SK-N-SH treated with all-trans-retinoic acid at 6 μM for 48 hours (cell line): ENCODE measurements at regions not wholly inside any gene's neighbourhood (a gene's known extent, or its start where the extent isn't known, plus 50 kb on each side); places are given as distances from the start of the nearest gene placed in this dataset.

ENCODE experiments used
- ATAC-seq: fragments of 200-7000 bp; cut with Tn5 transposase; 3 replicates; pipeline ENCODE4 v1.9.1; 2020; ENCODE audit warnings: mild to moderate bottlenecking, moderate library complexity
- ARNTL ChIP-seq: fragments of 450-650 bp; formaldehyde crosslinking; IDR thresholded peaks from 2 replicates; pipeline ENCODE4 v1.5.0; 2020; ENCODE audit warnings: low read depth, mild to moderate bottlenecking, moderate library complexity, borderline replicate concordance
- CREB5 ChIP-seq: fragments of 250-450 bp; sonication (Bioruptor Pico); IDR thresholded peaks from 2 replicates; pipeline ENCODE4 v1.5.1; 2020; ENCODE audit warnings: low read depth, mild to moderate bottlenecking, moderate library complexity
- CSDC2 ChIP-seq: fragments of 250-450 bp; sonication (Bioruptor Pico); IDR thresholded peaks from 2 replicates; pipeline ENCODE4 v1.5.0; 2020; ENCODE audit warnings: mild to moderate bottlenecking, moderate library complexity
- CSRNP3 ChIP-seq: fragments of 250-450 bp; sonication (Bioruptor Pico); IDR thresholded peaks from 2 replicates; pipeline ENCODE4 v1.5.1; 2021; ENCODE audit warnings: mild to moderate bottlenecking, moderate library complexity
- ESRRG ChIP-seq: fragments of 250-450 bp; sonication (Bioruptor Pico); IDR thresholded peaks from 2 replicates; pipeline ENCODE4 v1.6.1; 2021; ENCODE audit warnings: mild to moderate bottlenecking
- GLIS3 ChIP-seq: fragments of 250-450 bp; sonication (Bioruptor Pico); IDR thresholded peaks from 2 replicates; pipeline ENCODE4 v1.5.0; 2020; ENCODE audit warnings: mild to moderate bottlenecking, moderate library complexity
- OSR1 ChIP-seq: fragments of 250-450 bp; sonication (Bioruptor Pico); IDR thresholded peaks from 2 replicates; pipeline ENCODE4 v1.8.0; 2022; ENCODE audit warnings: moderate library complexity, mild to moderate bottlenecking, inconsistent platforms
- PATZ1 ChIP-seq: fragments of 250-450 bp; sonication (Bioruptor Pico); IDR thresholded peaks from 2 replicates; pipeline ENCODE4 v1.8.0; 2020; ENCODE audit warnings: mild to moderate bottlenecking, moderate library complexity, borderline replicate concordance
- PPARA ChIP-seq: fragments of 250-450 bp; sonication (Bioruptor Pico); IDR thresholded peaks from 2 replicates; pipeline ENCODE4 v1.5.0; 2020; ENCODE audit warnings: mild to moderate bottlenecking, borderline replicate concordance
- RARB ChIP-seq: fragments of 250-450 bp; sonication (Bioruptor Pico); IDR thresholded peaks from 2 replicates; pipeline ENCODE4 v1.8.0; 2021; ENCODE audit warnings: mild to moderate bottlenecking, moderate library complexity
- SNAI2 ChIP-seq: fragments of 250-450 bp; sonication (Bioruptor Pico); IDR thresholded peaks from 2 replicates; pipeline ENCODE4 v1.5.0; 2020; ENCODE audit warnings: mild to moderate bottlenecking, moderate library complexity
- TCF4 ChIP-seq: fragments of 250-450 bp; sonication (Bioruptor Pico); IDR thresholded peaks from 2 replicates; pipeline ENCODE4 v1.8.0; 2021; ENCODE audit warnings: mild to moderate bottlenecking, moderate library complexity, borderline replicate concordance
- TOX ChIP-seq: fragments of 250-450 bp; sonication (Bioruptor Pico); IDR thresholded peaks from 2 replicates; pipeline ENCODE4 v1.8.0; 2021; ENCODE audit warnings: mild to moderate bottlenecking, moderate library complexity, borderline replicate concordance
- TSHZ2 ChIP-seq: fragments of 250-450 bp; sonication (Bioruptor Pico); IDR thresholded peaks from 2 replicates; pipeline ENCODE4 v1.5.0; 2020; ENCODE audit warnings: mild to moderate bottlenecking, moderate library complexity
- ZC3H10 ChIP-seq: fragments of 250-450 bp; sonication (Bioruptor Pico); IDR thresholded peaks from 2 replicates; pipeline ENCODE4 v1.5.1; 2021; ENCODE audit warnings: mild to moderate bottlenecking, moderate library complexity
- ZFP3 ChIP-seq: fragments of 250-450 bp; sonication (Bioruptor Pico); IDR thresholded peaks from 2 replicates; pipeline ENCODE4 v1.5.0; 2020; ENCODE audit warnings: mild to moderate bottlenecking, moderate library complexity
- ZFP30 ChIP-seq: fragments of 450-650 bp; formaldehyde crosslinking; IDR thresholded peaks from 2 replicates; pipeline ENCODE4 v1.5.0; 2022; ENCODE audit warnings: mild to moderate bottlenecking, moderate library complexity
- ZNF565 ChIP-seq: fragments of 450-650 bp; formaldehyde crosslinking; conservative IDR thresholded peaks from 2 replicates; pipeline ENCODE4 v1.5.0; 2020; ENCODE audit warnings: low read depth, mild to moderate bottlenecking, moderate library complexity
- ZNF70 ChIP-seq: fragments of 450-650 bp; formaldehyde crosslinking; IDR thresholded peaks from 2 replicates; pipeline ENCODE4 v1.5.0; 2020; ENCODE audit warnings: mild to moderate bottlenecking, moderate library complexity
- ZNF8 ChIP-seq: fragments of 450-650 bp; formaldehyde crosslinking; IDR thresholded peaks from 2 replicates; pipeline ENCODE4 v1.5.0; 2020; ENCODE audit warnings: mild to moderate bottlenecking, moderate library complexity

GRCh38 chr14:41277450-41277849, 329.2 kb upstream of the LRFN5 start:
- no peak for TF ChIP-seq PPARA (CRISPR knock-in tag)
- TF ChIP-seq CREB5 (CRISPR knock-in tag), result no peak
- no peak for TF ChIP-seq TOX (CRISPR knock-in tag)
- no peak for TF ChIP-seq GLIS3 (CRISPR knock-in tag)
- no peak for TF ChIP-seq RARB
- no peak for TF ChIP-seq CSRNP3 (CRISPR knock-in tag)
- no peak for TF ChIP-seq ZFP30 (CRISPR knock-in tag)
- TF ChIP-seq ZFP3, result no peak
- TF ChIP-seq ARNTL (CRISPR knock-in tag), result no peak
- TF ChIP-seq ZNF70 (CRISPR knock-in tag), result no peak
- no peak for TF ChIP-seq SNAI2 (CRISPR knock-in tag)
- TF ChIP-seq ZNF565 (CRISPR knock-in tag), result no peak
- no peak for TF ChIP-seq ZC3H10 (CRISPR knock-in tag)
- no peak for TF ChIP-seq CSDC2 (CRISPR knock-in tag)
- no peak for TF ChIP-seq ZNF8
- no peak for TF ChIP-seq PATZ1 (CRISPR knock-in tag)
- no peak for ATAC-seq

- ATAC-seq, result no peak
- TF ChIP-seq ZNF8 (no peak), TCF4 (CRISPR knock-in tag) (no peak), PPARA (CRISPR knock-in tag) (no peak), CREB5 (CRISPR knock-in tag) (no peak), OSR1 (CRISPR knock-in tag) (no peak), TSHZ2 (CRISPR knock-in tag) (no peak), ZFP3 (no peak), ZNF70 (CRISPR knock-in tag) (no peak), CSRNP3 (CRISPR knock-in tag) (no peak), RARB (no peak), GLIS3 (CRISPR knock-in tag) (no peak), PATZ1 (CRISPR knock-in tag) (no peak), CSDC2 (CRISPR knock-in tag) (no peak), ZC3H10 (CRISPR knock-in tag) (no peak), ESRRG (CRISPR knock-in tag) (no peak)
- TF ChIP-seq, all 23 proteins: peak for 0
Observed at GRCh38 chr14:41257476-41257875, 349.2 kb upstream of the LRFN5 start.
